HEK293 (cell line): ENCODE measurements at regions not wholly inside any gene's neighbourhood (a gene's known extent, or its start where the extent isn't known, plus 50 kb on each side); places are given as distances from the start of the nearest gene placed in this dataset.

Experiments used
- CTCF ChIA-PET: fragments of 350-600 bp; formaldehyde crosslinking; extraction: SDS; loops from one replicate; lab custom pipeline; 2021; ENCODE audit warnings: antibody characterized with exemption; lab: Yijun Ruan, JAX
- POLR2A ChIA-PET: fragments of 300-600 bp; formaldehyde crosslinking; extraction: SDS; loops from one replicate; lab custom pipeline; 2020; ENCODE audit warnings: antibody characterized with exemption, inconsistent platforms; lab: Yijun Ruan, JAX
- H3K27ac ChIP-seq: fragments of 200-500 bp; sonication (Bioruptor generic); 2 replicates; pipeline ENCODE4 v1.5.1; 2014; ENCODE audit warnings: low read depth, low read length, control low read depth, inconsistent platforms; ENCODE audit errors: extremely low read depth
- H3K36me3 ChIP-seq, 2 experiments: fragments of 200-500 bp in 1 of 2; sonication (Bioruptor generic) in 1 of 2; 1 replicate in 1 of 2; 2 replicates in 1 of 2; pipeline ENCODE4 v1.5.1; 2014 to 2017; ENCODE audit warnings: inconsistent platforms in 2 of 2, low read length in 2 of 2; ENCODE audit not compliant: control insufficient read depth in 2 of 2, insufficient read depth in 1 of 2
- H3K4me1 ChIP-seq: fragments of 200-500 bp; sonication (Bioruptor generic); 2 replicates; pipeline ENCODE4 v1.5.1; 2014; ENCODE audit warnings: mild to moderate bottlenecking, low read length, inconsistent platforms; ENCODE audit not compliant: control insufficient read depth, insufficient read depth
- H3K4me3 ChIP-seq: 2 replicates; pipeline ENCODE4 v1.5.1; 2011; ENCODE audit warnings: low read depth, mild to moderate bottlenecking, control low read depth, low read length, moderate library complexity
- H3K9me3 ChIP-seq: fragments of 200-500 bp; sonication (Bioruptor generic); 2 replicates; pipeline ENCODE4 v1.5.1; 2014; ENCODE audit warnings: low read depth, low read length, inconsistent platforms; ENCODE audit not compliant: control insufficient read depth, insufficient read depth
- ATF2 ChIP-seq: fragments of 450-650 bp; formaldehyde crosslinking; IDR thresholded peaks from 2 replicates; pipeline ENCODE4 v1.5.1; 2016; ENCODE audit warnings: missing biosample characterization, missing genetic modification characterization, low read depth
- KLF8 ChIP-seq: fragments of 450-650 bp; formaldehyde crosslinking; IDR thresholded peaks from 2 replicates; pipeline ENCODE4 v1.5.1; 2016; ENCODE audit warnings: missing biosample characterization, missing genetic modification characterization
- MYNN ChIP-seq: fragments of 450-650 bp; formaldehyde crosslinking; IDR thresholded peaks from 2 replicates; pipeline ENCODE4 v1.5.1; 2016; ENCODE audit warnings: missing biosample characterization, missing genetic modification characterization, borderline replicate concordance
- OVOL3 ChIP-seq: fragments of 450-650 bp; formaldehyde crosslinking; IDR thresholded peaks from 2 replicates; pipeline ENCODE4 v1.5.1; 2016; ENCODE audit warnings: missing biosample characterization, missing genetic modification characterization
- PATZ1 ChIP-seq: fragments of 450-650 bp; formaldehyde crosslinking; IDR thresholded peaks from 2 replicates; pipeline ENCODE4 v1.5.1; 2016; ENCODE audit warnings: missing biosample characterization, missing genetic modification characterization
- ZBTB8A ChIP-seq: fragments of 450-650 bp; formaldehyde crosslinking; IDR thresholded peaks from 2 replicates; pipeline ENCODE4 v1.5.1; 2016; ENCODE audit warnings: missing biosample characterization, missing genetic modification characterization
- ZNF10 ChIP-seq: fragments of 450-650 bp; formaldehyde crosslinking; IDR thresholded peaks from 2 replicates; pipeline ENCODE4 v1.5.1; 2017; ENCODE audit warnings: missing biosample characterization, missing genetic modification characterization
- ZNF174 ChIP-seq: fragments of 450-650 bp; formaldehyde crosslinking; IDR thresholded peaks from 2 replicates; pipeline ENCODE4 v1.5.0; 2017; ENCODE audit warnings: missing biosample characterization, mild to moderate bottlenecking, missing genetic modification characterization
- ZNF202 ChIP-seq: fragments of 450-650 bp; formaldehyde crosslinking; IDR thresholded peaks from 2 replicates; pipeline ENCODE4 v1.5.1; 2016; ENCODE audit warnings: missing biosample characterization, missing genetic modification characterization, borderline replicate concordance
- ZNF24 ChIP-seq: fragments of 450-650 bp; formaldehyde crosslinking; IDR thresholded peaks from 2 replicates; pipeline ENCODE4 v1.5.1; 2016; ENCODE audit warnings: missing biosample characterization, missing genetic modification characterization
- ZNF302 ChIP-seq: fragments of 450-650 bp; formaldehyde crosslinking; IDR thresholded peaks from 2 replicates; pipeline ENCODE4 v1.5.1; 2016; ENCODE audit warnings: missing biosample characterization, missing genetic modification characterization, low read depth
- ZNF548 ChIP-seq: fragments of 450-650 bp; formaldehyde crosslinking; IDR thresholded peaks from 2 replicates; pipeline ENCODE4 v1.5.1; 2016; ENCODE audit warnings: missing biosample characterization, missing genetic modification characterization
- ZNF555 ChIP-seq: fragments of 450-650 bp; formaldehyde crosslinking; conservative IDR thresholded peaks from 2 replicates; pipeline ENCODE4 v1.5.1; 2017; ENCODE audit warnings: missing biosample characterization, mild to moderate bottlenecking, missing genetic modification characterization, inconsistent platforms
- ZNF561 ChIP-seq: fragments of 450-650 bp; IDR thresholded peaks from 2 replicates; pipeline ENCODE4 v1.5.1; 2018; ENCODE audit warnings: missing biosample characterization, missing genetic modification characterization, borderline replicate concordance
- ZNF600 ChIP-seq: fragments of 450-650 bp; formaldehyde crosslinking; IDR thresholded peaks from 2 replicates; pipeline ENCODE4 v1.5.1; 2016; ENCODE audit warnings: missing biosample characterization, missing genetic modification characterization
- ZNF654 ChIP-seq: fragments of 450-650 bp; formaldehyde crosslinking; IDR thresholded peaks from 2 replicates; pipeline ENCODE4 v1.5.1; 2016; ENCODE audit warnings: low read depth, missing biosample characterization, missing genetic modification characterization
- ZNF658 ChIP-seq: fragments of 450-650 bp; formaldehyde crosslinking; IDR thresholded peaks from 2 replicates; pipeline ENCODE4; 2016; ENCODE audit warnings: missing biosample characterization, missing genetic modification characterization
- ZNF677 ChIP-seq: fragments of 450-650 bp; IDR thresholded peaks from 2 replicates; pipeline ENCODE4 v1.5.0; 2018; ENCODE audit warnings: missing biosample characterization, mild to moderate bottlenecking, missing genetic modification characterization, moderate library complexity
- ZXDB ChIP-seq: fragments of 450-650 bp; formaldehyde crosslinking; IDR thresholded peaks from 2 replicates; pipeline ENCODE4 v1.5.1; 2016; ENCODE audit warnings: missing biosample characterization, missing genetic modification characterization
- TF ChIP-seq, protein P1 (sequence below): fragments of 450-650 bp; formaldehyde crosslinking; IDR thresholded peaks from 2 replicates; pipeline ENCODE4 v1.5.1; 2016; ENCODE audit warnings: missing biosample characterization, missing genetic modification characterization

DNA sequence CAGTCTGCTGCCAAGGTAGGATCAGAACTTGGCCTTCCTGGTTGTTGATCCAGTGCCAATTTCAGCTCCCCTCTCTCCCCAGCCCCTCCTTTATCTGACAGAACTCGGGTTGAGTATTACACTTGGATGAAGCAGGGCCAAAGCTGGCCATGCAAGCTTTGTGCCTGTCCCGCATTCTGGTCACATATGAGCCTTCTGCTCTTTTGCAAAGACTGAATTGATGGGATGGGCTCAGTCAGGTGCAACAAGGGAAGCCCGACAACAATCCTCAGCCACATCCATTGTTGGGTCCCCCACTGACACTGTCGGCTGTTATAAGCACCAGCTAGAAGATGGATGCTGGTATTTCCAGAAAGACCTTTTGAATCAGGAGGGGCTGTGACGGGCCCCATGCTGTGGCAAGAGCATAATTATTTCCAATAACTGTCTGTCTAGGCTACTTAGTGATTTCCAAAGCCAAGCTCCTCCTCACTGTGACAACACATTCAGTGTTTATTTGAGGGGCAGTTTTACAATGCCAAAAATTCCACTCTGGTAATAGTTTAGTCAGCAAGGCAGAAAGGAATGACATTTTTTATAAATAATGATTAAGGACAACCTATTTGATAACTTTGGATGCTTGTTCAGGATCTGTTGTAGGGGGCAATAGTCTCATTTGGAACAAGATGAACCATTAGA lies 146.8 kb upstream of the FRMD4B start:
- ChIA-PET CTCF (no interaction called here), POLR2A (no interaction called here)
- H3K27ac ChIP-seq, result no peak overlapping the region
- H3K9me3 ChIP-seq, result no peaks in the 10 kb centered on the region
- H3K4me3 ChIP-seq, result no peak overlapping the region
- H3K36me3 ChIP-seq, result no peaks in the 10 kb centered on the region
- no peak for TF ChIP-seq ZNF24 (tag by site-specific recombination)
- TF ChIP-seq, protein P1, sequence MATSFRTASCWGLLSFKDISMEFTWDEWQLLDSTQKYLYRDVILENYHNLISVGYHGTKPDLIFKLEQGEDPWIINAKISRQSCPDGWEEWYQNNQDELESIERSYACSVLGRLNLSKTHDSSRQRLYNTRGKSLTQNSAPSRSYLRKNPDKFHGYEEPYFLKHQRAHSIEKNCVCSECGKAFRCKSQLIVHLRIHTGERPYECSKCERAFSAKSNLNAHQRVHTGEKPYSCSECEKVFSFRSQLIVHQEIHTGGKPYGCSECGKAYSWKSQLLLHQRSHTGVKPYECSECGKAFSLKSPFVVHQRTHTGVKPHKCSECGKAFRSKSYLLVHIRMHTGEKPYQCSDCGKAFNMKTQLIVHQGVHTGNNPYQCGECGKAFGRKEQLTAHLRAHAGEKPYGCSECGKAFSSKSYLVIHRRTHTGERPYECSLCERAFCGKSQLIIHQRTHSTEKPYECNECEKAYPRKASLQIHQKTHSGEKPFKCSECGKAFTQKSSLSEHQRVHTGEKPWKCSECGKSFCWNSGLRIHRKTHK (tag by site-specific recombination), result no peak
- TF ChIP-seq ZNF600, result no peak
- TF ChIP-seq ZBTB8A (tag by site-specific recombination), result no peak
- no peak for TF ChIP-seq OVOL3 (tag by site-specific recombination)
- no peak for TF ChIP-seq ZNF658 (tag by site-specific recombination)
- no peak for TF ChIP-seq ZNF174
- no peak for TF ChIP-seq KLF8
- TF ChIP-seq MYNN (tag by site-specific recombination), result no peak
- TF ChIP-seq ZNF555 (tag by site-specific recombination), result no peak
- no peak for TF ChIP-seq ZNF654
- TF ChIP-seq ZNF302 (tag by site-specific recombination), result no peak
- no peak for TF ChIP-seq ZXDB (tag by site-specific recombination)
- no peak for TF ChIP-seq ZNF202 (tag by site-specific recombination)
- TF ChIP-seq ZNF677 (tag by site-specific recombination), result no peak
- TF ChIP-seq ZNF10 (tag by site-specific recombination), result no peak
- TF ChIP-seq ATF2 (tag by site-specific recombination), result no peak
- TF ChIP-seq ZNF561 (tag by site-specific recombination), result no peak
- no peak for TF ChIP-seq PATZ1 (tag by site-specific recombination)
- H3K4me1 ChIP-seq, result peaks cover 6% of the 10 kb centered on the region; the same call in 1 of the 2 replicates

DNA sequence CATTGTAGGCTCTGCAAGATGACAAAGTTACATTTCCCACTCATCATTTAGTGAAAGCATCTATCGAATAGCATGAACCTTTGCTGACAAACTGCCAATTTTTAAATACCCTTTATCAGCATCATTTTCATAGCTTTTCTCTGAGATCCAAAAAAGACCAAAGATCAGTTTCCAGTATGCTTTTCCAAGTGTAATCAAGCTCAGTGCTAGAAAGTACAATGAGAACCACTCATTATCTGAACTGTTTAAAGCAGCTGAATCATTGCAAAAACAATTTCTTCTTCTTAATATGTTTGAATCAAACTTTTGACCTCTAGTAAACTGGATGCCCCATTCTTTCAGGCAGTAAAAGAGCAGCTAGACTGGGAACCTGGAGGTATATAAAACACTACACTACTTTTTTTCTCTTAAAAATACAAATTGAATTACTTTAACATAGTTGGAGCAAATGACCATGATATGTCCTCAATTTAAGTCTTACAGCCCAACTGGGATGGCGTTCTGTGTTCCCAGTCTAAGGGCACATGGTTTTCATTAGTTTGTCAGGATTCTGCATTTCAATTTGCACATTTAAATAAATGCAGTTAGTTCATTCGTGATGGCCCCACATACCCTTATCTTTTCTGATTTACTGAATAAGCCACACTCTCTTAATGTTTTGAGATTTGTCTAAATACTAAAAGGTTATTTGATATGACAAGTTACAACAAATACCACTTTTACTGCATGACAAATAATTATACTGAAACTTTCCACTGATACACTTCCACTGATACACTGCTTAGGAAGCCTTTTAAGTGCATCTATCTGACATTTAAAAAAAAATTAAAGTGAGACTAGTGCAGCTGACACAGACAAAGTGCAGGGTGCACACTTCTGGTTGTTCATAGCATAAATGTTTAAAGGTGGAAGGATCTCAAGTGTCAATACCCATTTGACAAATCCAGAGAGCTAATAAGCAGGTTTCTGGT lies 146.0 kb upstream of the FRMD4B start:
- no peak overlapping the region for H3K27ac ChIP-seq
- no peaks in the 10 kb centered on the region for H3K36me3 ChIP-seq
- H3K4me1 ChIP-seq, result peaks cover 6% of the 10 kb centered on the region; the same call in 1 of the 2 replicates
- ChIA-PET CTCF (interaction anchor here (1.0 kb wide), 1 partner anchor 14 kb away, joined by 3 read pairs; no protein-coding TSS in a partner anchor), POLR2A (no interaction called here)
- no peak overlapping the region for H3K4me3 ChIP-seq
- no peak for TF ChIP-seq ZNF548
- H3K9me3 ChIP-seq, result no peaks in the 10 kb centered on the region
